HG03565 (cell line): ENCODE measurements at regions not wholly inside any gene's neighbourhood (a gene's known extent, or its start where the extent isn't known, plus 50 kb on each side); places are given as distances from the start of the nearest gene placed in this dataset.
"Not testable (repeated sequence)": the region's sequence is repeated elsewhere in the genome, so short reads cannot be mapped to it uniquely, and the experiment has no call there.

Experiments used
- ATAC-seq: cut with Tn5 transposase; IDR thresholded peaks from one replicate; pipeline ENCODE4 v1.9.1; 2021; ENCODE audit warnings: mild to moderate bottlenecking, moderate library complexity; ENCODE audit not compliant: unreplicated experiment

DNA sequence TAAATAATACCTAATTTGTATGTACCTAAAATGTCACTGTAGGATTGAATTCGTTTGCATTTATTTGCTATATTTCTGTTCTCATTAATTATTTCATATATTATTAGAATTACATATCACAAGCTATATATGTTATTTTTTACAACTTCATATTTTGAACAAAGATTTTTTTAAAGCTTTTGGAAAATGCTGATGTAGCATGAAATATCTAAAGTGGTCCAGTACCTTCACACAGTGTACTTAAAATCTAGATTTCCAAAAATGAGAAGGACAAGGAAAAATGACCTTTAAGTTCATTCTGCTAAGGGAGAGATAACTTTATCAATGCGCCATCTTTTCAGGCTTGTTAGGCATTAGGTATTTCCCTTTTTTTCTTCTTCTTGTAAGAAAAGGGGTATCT is 71.8 kb downstream of the LARP7 start:
- no peak for ATAC-seq

DNA sequence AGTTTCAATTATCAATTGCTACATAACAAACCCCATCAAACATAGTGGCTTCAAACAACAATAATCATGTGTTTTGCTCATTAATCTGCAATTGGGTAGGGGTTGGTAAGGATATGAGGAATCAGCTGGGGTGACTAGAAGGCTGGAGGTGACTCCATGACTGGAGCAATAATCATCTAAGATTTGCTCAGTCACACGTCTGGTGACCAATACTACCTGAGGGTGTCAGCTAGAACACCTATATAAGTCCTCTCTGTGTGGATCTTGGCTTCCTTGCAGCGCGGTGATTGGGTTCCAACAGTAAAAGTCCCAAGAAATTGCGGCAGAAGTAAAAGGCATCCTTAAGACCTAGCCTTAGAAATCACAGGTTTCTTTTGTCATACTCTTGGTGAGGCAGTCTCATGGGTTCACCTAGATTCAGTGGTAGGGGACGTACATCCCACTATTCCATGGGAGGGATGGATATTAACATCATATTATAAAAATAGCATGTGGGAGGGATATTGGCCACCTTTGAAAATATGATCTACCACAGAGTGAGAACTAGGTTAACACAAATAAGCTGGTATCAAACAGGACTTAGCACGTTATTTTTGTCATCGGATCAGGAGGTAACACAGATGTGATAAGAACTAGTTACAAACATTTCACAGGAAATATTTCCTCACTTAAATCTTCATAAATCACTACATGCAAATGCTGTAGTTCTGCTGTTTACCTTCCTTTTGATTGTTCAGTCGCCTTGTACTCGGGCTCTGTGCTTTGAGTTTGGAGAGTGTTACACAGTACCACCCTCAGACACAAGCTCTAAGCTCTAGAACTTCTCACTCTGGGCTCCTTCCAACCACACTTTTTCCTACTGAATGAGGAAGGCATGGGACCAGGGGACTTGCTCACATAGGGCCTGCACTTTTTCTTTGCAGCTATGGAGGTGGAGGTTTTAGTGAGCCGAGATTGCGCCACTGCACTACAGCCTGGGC is 78.3 kb downstream of the LARP7 start:
- no peak for ATAC-seq

DNA sequence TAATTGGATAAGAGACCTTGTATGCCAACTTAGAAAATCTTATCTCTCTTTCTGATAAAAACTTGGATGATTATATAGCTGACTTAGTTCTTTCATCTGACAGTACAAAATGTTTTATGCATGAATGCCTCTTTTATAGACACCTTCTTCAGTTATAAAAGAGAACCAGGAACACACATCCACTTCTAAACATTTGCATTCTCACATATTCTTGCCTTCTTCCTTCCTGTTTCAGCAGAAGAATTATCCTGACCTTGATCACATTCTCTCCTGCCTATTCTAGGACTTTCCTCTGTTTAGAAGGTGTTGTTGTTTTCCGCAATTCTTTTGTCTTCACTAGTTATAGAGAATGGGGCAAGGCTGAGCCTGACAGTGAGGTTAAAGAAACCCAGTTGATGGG is 80.9 kb downstream of the LARP7 start:
- no peak for ATAC-seq

DNA sequence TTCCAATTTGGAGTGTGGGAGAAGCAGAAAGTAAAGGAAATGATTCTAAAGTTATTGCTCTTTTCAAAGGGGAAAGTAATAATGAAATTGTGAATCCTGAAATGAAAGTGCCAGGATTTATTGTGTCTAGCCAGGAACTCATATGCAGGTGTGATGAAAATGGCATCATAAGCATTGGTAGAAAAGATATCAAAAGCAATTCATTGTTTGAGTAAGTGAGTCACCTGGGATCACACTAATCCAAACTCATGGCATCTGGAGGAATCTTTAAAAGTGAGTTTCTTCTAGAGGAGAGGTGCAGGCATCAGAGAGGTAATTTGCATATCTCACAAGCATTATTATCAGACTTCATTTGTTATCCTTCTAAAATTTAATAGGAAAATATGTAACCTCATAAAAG is 84.7 kb downstream of the LARP7 start:
- no peak for ATAC-seq

DNA sequence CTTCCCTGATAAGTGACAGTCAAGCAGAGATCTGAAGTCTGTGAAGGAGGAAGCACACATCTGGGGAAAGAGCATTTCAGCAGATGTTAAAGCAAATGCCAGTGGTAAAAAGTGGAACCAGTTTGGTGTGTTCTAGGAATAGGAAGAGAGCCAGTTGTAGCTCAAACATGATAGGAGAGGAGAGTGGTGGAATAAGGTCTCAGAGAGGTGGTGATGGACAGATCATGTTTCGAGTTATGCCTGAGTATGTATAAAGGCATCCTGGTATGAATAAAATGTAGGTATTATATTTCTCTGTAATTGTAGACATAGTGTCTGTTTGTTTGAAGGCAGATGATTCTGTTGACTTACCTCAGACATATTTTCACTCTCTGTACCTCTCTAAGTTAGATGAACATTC is 89.1 kb downstream of the LARP7 start:
- ATAC-seq, result no peak

DNA sequence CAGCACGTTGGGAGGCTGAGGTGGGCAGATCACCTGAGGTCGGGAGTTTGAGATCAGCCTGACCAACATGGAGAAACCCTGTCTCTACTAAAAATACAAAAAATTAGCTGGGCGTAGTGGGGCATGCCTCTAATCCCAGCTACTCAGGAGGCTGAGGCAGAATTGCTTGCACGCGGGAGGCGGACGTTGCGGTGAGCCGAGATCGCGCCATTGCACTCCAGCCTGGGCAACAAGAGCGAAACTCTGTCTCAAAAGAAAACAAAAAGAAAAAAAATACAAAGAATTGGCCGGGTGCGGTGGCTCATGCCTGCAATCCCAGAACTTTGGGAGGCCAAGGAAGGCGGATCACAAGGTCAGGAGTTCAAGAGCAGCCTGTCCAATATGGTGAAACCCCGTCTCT is 90.8 kb downstream of the LARP7 start:
- ATAC-seq, result not testable (repeated sequence)

DNA sequence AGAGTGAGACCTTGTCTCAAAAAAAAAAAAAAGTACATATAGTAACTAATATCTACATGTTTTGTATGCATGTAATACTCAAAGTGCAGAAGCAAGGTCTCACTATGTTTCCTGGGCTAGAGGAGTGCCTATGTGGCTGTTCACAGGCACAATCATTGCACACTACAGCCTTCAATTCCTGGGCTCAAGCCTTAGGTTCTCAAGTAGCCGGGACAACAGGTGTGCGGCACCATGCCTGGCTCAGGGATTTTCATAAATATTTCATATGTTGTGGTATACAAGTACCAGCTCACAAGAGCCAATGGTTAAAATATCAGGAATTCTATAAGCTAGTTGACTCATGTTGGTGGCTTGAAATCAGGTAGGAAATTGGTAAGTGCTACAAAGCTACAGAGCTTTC is 94.8 kb downstream of the LARP7 start:
- no peak for ATAC-seq

DNA sequence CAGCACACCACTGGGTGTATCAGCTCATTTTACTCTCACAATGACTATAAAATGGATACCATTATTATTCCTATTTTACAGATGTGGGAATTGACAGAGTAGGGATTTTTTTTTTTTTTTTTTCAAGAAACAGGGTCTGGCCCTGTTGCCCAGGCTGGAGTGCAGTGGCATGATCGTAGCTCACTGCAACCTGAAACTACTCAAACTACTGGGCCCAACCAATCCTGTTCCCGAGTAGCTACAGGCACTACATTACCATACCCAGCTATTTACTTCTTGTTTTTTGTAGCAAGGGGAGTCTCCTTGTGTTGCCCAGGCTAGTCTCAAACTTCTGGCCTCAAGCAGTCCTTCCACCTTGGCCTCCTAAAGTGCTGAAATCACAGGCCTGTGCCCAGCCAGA is 95.2 kb downstream of the LARP7 start:
- ATAC-seq, result no peak

DNA sequence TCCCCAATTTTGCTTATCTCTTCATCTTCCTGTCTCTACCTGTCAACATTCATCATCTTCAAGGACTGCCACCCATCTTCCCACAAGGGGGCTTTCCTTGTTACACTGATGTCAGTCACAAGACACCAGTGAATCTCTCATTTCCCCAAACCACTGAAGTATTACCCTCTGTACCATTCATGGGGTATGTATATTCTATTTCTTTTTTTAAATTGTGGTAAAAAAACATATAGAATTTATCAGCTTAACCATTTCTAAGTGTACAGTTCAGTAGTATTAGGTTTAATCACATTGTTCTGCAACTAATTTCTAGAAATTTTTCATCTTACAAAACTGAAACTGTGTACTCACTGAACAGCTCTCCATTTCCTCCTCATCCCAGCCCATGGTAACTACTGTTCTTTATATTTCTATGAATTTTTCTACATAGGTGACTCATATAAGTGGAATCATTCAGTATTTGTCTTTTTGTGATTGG is 98.6 kb downstream of the LARP7 start:
- ATAC-seq, result peak; percentile 78

DNA sequence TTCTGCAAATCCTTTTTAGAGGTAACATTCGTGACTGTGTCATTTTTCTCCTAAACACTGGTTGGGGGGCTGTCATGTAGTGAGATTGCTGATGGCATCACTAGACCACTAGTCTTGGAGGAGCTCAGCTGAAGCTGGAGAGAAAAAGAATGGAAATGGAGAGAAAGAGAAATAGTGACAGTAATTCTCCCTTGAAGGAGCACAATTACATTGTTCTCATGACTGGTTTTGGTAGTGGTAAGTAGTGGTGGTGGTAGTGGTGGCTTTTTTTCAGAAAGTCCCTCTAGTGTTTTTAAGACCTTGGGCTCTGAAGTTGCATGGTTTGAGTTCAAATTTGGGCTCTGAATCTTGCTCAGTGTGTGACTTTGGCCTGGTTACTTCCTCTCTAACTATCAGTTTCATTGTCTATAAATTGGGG is 99.8 kb downstream of the LARP7 start:
- ATAC-seq, result no peak

DNA sequence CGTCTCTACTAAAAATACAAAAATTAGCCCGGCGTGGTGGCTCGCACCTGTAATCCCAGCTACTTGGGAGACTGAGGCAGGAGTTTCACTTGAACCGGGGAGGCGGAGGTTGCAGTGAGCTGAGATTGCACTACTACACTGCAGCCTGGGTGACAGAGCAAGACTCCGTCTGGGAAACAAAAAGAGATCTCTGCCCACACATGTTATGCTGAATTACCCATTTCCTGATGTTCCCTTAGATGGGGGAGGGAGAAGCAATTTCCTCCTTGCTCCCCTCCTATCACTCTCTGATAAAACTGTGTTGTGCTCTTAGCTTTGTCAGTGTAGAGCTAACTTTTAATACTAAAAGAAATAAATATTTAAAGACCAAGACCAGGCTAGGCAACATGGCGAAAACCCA is 102.5 kb downstream of the LARP7 start:
- no peak for ATAC-seq

DNA sequence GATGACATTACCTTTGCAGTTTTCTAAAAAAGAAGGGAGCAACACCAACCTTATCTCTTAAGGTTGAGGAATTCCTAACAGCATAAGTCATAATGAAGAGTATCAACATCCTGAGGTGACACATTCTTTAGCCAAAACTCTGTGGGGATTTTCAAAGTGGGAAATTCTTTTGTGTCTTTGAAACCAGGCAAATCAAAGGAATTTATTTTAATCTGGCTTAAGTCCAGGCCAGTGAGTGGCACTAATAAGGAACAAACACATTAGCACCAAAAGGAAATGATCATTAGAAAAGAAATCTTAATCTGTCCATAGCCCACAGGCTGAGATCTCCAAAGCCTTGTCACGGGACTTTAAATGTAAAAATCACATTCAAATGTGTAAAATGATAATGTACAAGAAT is 110.1 kb downstream of the LARP7 start:
- no peak for ATAC-seq

DNA sequence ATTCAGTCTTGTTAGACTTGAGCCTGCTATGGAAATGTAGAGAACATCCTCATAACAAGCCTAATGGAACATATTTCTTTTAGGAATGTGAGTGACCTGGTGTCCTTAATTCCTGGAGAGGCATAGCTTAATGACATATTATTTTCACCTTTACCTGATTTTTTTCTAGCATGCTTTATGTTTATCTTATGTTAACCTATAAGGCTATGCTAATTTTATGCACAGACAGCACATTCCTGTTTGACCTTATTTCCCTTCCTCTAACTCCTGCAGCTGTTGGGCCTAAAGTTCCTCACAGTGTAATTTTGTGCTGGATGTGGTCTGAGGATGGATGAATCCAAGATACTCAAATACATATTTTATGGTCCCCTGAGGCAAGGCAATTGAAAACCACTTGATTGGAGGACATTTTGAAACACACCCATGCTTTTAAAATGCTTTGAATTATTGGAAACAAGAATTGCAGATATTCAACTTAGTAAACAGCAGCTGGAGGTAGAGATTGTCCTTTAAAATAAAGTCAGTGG is 111.5 kb downstream of the LARP7 start:
- ATAC-seq, result no peak

DNA sequence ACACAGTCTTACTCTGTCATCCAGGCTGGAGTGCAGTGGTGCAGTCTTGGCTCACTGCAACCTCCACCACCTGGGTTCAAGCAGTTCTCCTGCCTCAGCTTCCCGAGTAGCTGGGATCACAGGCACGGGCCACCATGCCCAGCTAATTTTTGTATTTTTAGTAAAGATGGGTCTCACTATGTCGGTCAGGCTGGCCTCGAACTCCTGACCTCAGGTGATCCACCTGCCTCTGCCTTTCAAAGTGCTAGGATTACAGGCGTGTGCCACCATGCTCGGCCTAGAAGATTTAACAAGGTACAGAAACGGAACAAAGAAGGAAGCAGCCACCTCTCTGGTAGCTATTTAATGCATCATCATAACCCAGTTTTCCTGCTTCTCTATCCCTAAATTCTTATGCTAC is 113.8 kb downstream of the LARP7 start:
- not testable (repeated sequence) for ATAC-seq

DNA sequence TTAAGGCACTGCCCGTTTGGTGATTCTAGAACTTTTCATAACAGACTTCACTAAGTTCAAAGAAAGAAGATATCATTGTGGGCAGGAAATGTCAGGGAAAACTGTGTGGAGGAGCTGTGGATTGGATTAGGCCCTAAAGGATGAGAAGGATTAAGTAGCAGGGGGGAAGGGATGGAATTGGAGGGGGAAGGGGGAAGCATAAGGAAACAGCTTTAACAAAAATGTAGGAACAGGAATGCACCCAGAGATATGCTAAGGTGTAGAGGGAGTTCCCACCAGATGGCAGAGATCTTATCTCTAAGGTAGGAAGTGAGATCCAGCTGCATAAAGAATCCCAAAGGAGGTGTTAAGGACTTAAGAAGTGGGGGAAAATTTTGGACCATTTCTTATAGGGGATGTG is 114.5 kb downstream of the LARP7 start:
- ATAC-seq, result no peak

DNA sequence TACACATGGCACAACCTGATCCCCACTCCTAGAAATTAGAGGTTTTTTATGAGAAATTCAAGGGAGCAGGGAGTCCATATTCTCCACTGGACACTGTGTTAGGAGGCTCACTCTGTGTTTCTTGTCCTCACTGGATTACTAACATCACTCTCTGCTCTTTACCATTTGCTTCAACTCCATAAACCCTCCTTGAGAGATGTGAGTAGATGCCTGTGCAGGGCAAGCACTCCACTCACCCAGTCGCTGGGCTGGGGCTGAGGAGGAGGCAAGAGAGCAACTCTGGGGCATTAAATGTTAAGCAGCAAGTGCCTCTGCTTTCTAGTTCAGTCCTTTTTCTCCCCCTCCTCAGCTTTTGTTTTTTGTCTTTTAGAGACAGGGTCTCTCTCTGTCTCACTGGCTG is 115.1 kb downstream of the LARP7 start:
- no peak for ATAC-seq

DNA sequence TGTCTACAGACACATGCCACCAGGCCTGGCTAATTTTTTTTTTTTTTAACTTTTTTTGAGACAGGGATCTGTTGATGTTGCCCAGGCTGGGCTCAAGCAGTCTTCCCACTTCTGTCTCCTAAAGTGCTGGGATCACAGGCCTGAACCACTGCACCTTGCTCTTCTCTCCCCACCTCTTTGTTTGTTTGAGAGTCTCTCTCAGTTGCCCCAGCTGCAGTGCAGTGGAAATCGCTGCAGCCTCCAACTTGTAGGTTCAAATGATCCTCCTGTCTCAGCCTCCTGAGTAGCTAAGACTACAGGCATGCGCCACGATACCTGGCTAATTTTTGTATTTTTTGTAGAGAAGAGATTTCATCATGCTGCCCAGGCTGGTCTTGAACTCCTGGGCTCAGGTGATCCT is 115.6 kb downstream of the LARP7 start:
- ATAC-seq, result no peak

DNA sequence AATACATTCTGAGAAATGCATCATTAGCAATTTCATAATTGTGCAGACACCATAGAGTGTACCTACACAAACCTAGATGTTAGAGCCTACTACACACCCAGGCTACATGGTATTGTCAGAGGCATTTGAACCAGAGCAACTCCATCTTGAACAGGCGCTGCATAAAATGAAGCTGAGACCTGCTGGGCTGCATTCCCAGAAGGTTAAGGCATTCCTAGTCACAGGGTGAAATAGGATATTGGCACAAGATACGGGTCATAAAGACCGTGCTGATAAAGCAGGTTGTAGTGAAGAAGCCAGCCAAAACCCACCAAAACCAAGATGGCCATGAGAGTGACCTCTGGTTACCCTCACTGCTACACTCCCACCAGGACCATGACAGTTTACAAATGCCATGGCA is 116.4 kb downstream of the LARP7 start:
- no peak for ATAC-seq

DNA sequence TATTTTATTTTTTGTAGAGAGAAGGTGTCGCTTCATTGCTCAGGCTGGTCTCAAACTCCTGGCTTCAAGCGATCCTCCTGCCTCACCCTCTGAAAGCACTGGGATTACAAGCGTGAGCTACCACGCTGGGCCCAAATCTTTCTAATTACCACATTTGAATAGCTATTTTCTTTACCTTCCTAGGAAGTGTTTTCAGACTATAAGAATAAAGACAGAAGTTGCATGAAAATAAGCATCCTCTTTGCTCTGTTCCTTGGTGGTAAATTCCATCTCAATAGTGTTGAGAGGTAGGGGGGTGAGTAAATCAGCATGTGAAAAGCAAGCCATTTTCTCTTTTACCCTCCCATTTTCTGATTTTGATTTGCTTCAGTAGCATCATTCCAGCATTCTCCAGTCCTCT is 122.4 kb downstream of the LARP7 start:
- ATAC-seq, result no peak

DNA sequence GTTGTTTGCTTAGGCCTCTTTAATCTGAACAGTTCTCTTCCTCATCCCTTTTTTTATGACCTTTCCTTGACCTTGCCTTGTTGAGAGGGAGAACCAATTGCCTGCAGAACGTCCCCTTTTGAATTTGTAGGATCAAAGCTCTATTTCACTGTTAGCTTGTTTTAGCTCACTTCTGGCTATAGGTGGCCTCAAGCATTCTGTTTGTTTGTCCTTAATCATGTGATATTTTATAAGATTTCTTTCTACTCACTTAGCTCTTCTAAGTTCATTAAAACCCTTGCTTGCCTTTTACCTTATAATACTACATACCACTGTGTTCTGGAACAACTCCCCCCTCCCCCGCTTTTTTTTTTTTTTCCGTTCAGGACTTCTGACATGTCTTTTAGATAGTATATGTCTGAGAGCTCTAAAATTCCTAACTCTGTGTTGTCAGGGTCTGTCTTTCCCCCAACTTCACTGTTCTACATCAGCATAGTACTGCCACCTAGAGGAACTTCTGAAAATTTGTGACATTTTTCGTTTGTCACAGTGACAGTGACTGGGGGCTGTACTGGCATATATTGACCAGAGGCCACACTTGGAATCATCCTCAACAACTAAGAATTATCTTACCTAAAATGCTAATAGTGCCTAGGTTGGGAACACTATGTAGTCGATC is 128.5 kb downstream of the LARP7 start:
- peak; percentile 54 for ATAC-seq

DNA sequence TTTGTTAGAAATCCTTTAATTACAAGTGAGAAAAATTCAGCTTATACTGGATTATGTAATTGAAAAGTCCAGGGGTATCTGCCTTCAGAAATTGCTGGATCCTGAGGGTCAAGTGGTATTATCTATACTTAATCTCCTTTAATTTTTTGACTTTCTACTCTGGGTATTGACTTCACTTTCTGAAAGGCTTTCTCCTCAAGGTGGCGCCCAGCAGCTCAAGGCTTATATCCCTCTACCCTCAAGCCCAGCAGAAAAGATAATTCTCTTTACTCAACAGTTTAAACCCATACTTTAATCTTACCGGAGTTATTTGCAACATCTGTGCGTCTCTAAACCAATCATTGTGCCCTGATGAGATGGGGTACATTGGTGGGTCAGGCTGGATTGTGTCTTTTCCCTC is 129.5 kb downstream of the LARP7 start:
- ATAC-seq, result no peak

DNA sequence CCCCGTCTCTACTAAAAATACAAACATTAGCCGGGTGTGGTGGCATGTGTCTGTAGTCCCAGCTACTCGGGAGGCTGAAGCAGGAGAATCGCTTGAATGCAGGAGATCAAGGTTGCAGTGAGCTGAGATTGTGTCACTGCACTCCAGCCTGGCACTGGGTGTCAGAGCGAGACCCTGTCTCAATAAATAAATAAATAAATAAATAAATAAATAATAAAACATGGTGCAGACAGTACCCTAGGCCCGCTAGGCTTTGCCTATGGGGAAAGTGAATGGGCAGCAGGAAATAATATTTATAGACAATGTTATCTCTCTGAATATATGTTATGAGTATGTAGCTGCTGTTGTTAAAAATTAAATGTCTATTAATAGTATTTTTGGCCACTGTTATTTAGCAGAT is 130.4 kb downstream of the LARP7 start:
- no peak for ATAC-seq
